H4 (cell line): ENCODE measurements at regions not wholly inside any gene's neighbourhood (a gene's known extent, or its start where the extent isn't known, plus 50 kb on each side); places are given as distances from the start of the nearest gene placed in this dataset.

Source experiments
- DNase-seq: peaks from one replicate; pipeline ENCODE4 v3.0.0-alpha.2; 2015; ENCODE audit warnings: low spot score

DNA sequence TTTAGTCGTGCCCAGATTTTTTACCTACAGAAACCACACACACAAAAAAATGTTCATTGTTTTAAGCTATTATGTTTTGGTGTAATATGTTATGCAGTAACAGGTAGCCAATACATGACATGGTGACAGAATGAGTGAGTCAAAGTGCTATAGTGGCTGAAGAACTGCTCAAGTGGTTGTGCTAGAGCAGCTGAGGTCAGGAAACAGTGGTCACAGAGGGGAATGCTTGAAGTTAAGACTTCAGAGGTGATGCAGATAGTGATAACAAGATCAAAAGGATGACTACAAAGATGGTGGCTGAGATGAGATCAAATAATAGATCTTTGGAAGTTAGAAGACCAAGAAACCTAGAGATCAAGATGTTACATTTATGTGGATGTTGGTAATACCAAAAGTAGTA, 174.3 kb downstream of the KCNE4 start:
- no peak for DNase-seq

DNA sequence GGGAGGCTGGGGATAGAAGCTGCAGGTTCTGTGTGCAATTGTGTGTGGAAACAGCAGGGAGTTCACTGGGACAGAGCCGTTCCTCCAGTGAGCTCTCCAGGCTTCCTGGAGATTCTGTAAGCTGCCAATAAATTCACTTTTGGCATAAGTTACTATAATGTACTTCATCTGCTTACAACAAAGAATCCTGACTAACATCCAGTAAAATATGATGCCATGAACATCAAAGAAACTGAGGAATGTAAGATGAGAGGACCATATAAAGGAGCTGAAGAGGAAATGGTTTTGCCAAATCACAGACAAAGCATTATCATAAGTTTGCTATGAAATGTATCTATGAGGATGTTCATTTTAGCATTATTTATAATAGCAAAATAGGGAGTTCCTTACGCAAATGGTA, 175.3 kb downstream of the KCNE4 start:
- DNase-seq, result no peak

DNA sequence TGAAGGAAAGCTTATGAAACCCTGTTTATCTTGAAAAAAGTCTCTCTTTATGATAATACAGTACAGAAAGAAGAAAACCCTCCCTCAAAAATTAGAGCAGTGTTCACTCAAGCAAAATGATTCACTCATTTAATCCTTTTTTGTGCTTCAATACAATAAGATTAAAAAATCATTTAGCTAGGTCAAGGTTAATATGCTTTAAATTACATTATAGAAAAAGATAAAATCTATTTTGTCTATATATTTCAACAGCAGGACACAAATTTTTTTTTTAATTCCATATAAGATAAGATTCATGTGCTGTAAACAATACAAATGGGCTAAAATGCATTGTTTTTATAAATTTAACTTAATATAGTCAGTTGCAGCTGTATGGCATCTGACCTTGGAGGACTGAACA, 176.9 kb downstream of the KCNE4 start:
- DNase-seq, result no peak

DNA sequence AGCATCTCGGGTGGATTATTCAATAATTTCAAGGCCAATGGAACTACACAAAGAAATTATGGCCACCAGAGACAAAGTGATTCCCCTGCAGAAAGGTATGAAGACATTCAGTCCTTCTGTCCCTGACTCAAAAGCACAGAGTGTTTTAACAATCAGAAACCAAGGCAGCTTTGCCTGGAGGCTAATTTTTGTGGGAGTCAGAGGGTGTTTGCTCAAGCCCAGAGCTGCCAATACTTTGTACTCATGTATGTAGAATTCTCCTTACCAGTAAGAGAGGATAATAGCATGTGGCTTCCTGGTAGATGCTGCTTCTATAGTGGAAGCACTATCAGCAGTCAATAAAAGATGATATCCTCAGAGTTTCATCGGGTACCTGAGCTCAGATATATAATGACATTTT, 178.4 kb downstream of the KCNE4 start:
- no peak for DNase-seq

DNA sequence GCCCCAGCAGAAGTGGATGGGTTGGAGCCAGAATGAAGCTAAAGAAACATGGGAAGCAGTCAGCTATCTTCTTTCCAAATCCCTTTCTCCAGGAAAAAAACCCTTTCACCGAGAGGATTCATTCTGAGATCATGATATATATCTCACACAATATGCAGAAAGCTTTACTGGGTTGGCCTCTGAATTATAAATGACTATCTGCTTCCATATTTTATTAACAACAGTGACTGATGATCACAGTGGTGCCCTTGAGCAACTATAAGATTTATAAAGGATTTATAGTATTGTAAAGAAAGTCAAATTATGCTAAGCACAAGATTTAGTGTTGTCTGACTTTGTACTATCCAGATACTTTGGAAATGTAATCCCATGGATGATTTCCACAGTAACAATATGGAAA, 180.3 kb downstream of the KCNE4 start:
- DNase-seq, result no peak

DNA sequence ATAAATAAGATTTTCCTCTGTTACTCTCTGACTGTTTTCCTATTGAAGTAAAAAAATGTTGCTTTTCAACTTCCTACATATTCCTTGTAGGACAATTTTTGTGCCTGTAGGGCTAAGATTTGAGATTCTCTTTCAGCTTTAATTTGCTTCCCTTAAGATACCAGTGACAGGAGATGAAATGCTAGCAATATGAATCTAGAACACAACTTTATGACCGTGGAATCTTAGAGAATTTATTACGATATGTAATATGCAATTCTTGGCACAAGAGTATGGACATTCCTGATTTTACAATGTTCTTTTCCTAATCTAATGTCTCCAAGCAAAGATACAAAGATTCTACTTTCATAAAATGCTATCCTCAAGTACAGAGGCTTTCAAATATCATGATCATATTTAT, 180.9 kb downstream of the KCNE4 start:
- DNase-seq, result no peak

DNA sequence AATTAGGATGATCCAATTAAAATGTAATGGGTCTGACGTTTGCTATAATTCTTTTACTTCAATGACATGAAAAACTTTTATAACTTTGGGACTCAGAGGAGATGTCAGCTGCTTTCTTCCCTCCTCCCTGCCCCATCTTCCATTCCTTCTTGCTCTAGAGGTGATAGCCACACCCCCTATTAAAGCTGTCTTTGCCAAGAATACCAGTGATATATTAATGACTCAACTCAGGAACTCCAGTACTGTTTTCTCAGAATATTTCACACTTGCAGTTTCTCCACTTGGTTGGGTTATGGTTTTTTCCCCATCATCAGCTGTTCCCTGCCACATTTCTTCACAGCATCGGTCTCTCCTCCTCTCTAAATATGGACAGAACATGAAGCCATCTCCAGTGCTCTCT, 184.0 kb downstream of the KCNE4 start:
- no peak for DNase-seq

DNA sequence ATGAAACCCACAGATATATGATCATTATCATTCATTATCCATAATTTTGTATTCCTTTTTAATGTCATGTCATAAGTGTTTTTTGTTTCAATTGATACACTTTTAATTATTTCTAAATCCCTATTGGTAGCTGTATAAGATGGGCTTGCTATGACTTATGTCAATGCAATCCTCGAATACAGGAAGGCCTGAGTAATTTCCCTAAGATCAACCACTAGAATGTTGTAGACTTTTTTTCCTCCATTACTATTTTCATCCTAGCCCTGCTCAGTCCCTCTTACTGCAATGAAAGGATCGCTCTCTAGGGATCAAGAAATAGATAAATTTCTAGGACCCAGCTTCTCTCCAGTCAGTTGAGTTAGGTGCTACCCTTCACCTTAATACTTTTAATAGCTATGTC, 186.3 kb downstream of the KCNE4 start:
- DNase-seq, result no peak

DNA sequence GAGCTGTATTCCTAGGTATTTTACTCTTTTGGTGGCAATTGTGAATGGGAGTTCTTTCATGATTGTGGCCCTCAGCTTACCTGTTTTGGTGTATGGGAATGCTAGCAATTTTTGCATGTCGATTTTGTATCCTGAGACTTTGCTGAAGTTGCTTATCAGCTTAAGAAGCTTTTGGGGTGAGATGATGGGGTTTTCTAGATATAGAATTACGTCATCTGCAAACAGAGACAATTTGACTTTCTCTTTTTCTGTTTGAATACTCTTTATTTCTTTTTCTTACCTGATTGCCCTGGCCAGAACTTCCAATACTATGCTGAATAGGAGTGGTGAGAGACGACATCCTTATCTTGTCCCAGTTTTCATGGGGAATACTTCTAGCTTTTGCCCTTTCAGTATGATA, 191.2 kb downstream of the KCNE4 start:
- no peak for DNase-seq

DNA sequence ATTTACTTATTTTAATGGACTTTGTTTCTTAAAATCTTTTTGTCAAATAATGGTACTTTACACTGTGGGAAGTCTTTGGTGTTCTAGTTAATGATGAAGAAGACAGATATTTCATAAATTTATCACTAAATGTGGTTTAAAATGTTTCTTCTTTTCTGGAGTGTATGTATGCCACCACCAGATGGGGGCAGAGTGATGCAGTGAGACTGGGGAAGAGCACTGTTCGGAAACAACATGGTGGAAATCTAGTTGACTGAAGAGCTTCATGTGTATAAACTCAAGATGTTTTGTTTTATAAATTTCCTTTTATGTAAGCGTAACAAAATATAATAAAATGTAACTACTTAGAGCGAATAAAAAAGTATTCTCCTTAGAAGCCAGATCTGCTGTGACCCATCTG, 195.1 kb downstream of the KCNE4 start:
- peak; percentile 46 for DNase-seq

DNA sequence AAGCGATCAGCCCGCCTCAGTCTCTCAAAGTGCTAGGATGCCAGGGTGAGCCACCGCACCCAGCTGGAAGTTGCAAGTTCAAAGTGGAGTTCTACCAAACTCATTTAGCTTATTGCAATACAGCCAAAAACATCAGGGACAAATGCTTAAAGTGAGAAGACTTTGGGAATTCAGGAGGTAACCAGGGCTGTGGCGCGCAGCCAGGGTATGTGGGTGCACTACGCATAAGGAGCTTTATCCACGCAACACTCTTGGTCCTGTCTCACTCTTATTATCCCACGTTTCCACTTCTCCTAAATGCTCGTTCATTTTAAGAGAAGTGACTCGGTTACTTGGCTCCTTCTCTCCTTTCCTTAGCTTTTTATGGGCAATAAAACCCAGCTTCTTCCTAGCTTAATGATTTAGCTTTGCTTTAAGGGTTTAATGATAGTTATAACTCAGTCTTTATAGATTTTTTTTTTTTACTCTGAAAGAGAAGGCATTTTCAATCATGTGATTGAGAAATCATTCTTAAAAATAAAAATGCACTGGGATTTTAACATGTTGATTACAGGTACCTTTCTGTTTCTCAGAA, 199.8 kb downstream of the KCNE4 start:
- DNase-seq, result no peak

DNA sequence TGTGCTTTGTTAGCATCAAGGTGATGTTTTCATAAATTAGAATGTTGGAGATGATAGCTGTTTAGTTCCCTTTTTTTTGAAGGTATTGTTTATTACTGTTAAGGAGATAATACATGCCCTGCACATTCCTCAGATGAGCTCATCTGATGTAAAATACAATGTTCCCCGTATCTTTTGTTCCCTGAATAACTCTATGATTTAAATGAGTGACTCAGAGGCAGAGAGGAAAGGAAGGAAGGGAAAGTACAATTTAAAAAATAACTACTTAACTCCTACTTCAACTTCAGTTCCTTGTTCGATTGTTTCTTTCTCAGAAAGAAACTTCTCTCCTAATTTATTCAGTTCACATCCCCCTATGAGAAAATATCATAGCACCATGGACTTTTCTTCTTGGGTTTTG, 208.7 kb downstream of the KCNE4 start:
- DNase-seq, result no peak

DNA sequence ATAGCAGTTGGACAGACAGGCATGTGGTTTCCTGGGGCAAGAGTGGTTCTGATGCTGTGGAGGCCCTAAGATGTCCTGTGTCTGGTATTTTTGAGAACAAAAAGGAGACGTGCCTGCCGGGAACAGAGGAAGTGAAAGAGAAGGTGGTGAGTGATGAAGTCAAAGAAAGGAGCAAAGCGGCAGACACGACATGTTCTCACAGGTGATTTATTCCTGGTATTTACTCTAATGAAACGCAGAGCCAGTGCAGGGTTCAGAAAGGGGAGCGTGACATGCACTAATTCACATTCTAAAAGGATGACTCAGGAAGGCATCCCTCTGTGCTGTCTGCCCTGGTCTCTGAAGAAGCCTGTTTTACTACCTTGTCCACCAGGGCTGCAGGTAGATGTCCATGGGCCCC, 211.0 kb downstream of the KCNE4 start:
- DNase-seq, result no peak

DNA sequence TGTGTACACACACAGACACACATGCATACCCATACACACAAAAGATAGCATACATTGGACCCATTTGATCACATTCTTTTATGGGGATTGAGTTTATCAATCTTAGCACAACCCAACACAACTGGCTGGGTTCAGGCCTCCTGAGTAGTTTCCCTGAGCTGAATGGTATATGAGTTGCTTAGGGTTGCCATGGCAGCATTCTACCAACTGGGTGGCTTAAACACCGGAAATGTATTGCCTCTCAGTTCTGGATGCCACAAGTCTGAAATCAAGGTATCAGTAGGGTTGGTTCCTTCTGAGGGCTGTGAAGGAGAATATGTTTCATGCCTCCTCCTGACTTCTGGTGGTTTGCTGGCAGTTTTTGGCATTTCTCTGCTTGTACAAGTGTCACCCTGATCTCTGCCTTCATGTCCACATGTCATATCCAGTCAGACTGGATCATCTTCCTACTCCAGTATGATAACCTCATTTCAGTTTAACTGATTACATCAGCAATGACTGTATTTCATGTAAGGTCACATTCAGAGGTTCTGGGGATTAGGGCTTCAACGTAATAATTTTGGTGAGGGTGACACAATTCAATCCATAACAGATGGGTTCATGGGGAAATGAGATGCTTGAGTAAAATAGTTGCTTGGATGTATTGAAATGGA, 212.7 kb downstream of the KCNE4 start:
- no peak for DNase-seq

DNA sequence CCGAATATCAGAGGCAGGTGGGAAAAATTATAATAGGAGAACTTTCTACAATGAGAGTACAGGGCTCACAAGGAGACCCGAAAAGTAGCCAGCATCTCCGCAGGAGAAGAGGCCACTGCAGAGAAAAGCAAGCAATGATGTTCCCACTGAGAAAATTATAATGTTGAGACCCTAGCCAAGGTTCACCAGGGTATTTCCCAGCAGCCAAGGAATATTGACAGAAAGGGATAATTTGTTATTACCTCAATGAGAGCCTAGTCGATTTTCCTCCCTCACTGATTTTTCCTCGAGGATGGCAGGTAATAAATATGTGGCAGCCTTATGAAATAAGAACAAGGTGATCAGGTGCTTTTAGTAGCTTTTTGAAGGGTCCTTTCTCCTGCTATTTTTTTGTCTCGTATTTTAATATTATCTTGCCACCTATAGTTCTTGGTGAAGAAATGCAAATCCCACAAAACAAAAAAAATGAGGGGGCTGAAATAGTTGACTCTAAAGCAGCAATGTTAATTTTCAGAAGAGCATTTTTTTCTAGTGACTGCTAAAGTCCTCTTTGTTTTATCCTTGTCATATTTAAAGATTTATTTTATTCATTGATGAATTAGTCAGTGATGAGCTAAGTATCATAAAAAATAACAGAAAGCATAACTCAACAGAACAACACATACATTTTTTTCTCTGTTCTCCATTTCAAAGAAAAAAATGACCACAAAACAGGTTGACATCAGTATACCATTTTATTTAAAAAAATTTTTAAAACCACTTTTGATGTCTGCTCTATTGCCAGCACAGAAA, 215.4 kb downstream of the KCNE4 start:
- DNase-seq, result no peak

DNA sequence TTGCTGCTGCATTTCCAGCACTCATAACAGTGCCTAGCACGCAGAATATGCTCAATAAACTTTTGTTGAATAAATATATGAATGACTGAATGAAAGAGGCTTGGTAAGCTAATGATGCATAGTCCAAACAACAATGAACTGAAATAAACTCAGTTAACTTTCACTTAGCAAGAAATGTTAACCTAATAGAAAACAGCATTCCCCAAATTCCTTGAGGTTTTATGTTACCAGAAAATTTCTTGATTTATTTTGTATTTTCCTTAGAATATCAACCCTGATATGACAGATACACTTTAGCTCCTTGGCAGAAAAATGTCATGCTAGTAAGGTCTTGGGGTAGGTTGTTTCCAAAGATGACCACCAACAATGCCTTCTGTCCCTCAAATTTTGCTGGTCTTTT, 217.4 kb downstream of the KCNE4 start:
- no peak for DNase-seq

DNA sequence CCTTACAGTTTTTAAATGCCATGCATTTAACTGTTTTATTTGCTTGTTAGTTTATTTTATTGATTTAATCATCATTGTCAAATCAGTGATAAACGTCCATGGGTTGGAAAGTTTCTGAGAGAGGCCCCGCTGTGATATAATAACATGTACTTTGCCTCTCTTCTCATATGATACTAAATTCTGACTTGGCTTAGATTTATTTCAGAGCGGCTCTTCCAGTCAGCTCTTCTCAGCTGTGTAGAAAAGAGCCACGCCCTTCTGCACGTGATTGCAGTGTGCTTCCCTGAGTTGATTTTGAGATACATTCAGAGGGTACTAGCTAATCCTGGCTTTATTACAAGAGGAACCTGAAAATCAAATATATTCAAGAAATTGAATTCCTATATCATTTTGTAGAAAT, 218.6 kb downstream of the KCNE4 start:
- no peak for DNase-seq

DNA sequence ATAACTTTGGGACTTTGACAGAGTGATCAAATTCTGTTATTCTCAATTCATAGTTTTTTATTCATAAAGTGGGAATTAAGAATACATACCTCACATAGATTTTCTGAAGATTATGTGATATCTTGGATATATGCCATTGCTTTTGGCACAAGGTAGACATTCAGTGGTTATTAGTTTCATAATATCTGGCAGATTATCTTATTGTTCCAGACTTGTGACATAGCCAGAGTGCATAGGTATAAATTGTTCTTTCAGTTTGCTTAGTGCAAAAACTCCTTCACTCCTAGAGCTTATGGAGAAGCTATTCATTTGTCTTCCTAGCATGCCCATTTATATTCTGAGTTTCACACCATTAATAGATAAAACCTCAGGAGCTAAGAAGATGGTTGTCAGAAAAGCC, 222.0 kb downstream of the KCNE4 start:
- DNase-seq, result no peak

DNA sequence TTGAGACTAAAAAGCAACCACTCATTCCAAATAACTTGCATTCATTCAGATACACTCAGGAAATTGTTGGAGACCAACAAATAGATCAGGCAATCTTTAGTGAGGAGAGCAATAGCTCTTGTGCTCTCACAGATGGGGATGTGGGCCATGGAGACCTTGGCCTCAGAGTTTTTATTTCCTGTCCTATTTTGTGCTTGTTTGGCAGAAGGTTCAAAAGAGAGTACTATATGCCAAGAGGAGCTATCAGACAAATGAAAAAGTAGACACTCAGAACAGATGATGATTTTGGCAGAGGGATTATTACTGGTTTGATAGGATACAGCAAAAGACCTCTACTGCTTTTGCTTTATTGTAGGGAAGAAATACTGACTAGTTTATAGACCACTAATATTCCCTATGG, 230.2 kb downstream of the KCNE4 start:
- DNase-seq, result no peak

DNA sequence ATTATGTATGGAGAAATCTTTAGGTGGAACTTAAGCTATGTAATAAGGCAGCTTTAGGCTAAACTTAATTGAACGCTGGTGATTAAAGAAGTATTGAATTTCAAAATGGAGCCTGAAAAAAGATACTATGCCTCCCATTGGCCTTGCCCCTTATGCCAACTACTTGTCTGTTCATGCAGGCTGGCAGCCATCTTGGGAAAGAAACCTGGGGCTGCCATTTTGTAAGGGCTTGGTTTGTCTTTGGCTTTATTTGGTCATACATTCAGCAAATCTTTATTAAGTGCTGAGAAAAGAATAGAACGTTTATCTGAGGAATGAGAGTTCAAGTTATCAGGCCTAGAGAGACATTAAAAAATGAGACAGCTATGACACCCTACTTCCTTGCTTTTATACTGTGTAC, 231.3 kb downstream of the KCNE4 start:
- no peak for DNase-seq

DNA sequence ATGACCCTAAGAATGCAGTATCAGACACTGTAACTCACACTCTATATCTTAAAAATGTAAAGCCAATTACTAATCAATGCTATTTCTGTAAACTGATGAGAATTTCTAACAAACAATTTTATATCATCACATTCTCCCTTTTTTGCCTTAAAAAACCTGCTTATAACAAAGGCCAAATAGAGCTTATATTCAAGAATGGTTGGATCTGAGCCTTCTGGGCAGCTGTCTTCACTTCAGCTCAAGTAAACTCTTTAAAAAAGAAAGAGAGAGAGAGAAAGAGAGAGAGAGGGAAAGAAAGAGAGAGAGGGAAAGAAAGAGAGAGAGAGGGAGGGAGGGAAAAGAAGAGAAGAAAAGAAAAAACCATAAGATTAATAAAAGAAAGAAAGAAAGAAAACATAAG, 231.8 kb downstream of the KCNE4 start:
- no peak for DNase-seq

DNA sequence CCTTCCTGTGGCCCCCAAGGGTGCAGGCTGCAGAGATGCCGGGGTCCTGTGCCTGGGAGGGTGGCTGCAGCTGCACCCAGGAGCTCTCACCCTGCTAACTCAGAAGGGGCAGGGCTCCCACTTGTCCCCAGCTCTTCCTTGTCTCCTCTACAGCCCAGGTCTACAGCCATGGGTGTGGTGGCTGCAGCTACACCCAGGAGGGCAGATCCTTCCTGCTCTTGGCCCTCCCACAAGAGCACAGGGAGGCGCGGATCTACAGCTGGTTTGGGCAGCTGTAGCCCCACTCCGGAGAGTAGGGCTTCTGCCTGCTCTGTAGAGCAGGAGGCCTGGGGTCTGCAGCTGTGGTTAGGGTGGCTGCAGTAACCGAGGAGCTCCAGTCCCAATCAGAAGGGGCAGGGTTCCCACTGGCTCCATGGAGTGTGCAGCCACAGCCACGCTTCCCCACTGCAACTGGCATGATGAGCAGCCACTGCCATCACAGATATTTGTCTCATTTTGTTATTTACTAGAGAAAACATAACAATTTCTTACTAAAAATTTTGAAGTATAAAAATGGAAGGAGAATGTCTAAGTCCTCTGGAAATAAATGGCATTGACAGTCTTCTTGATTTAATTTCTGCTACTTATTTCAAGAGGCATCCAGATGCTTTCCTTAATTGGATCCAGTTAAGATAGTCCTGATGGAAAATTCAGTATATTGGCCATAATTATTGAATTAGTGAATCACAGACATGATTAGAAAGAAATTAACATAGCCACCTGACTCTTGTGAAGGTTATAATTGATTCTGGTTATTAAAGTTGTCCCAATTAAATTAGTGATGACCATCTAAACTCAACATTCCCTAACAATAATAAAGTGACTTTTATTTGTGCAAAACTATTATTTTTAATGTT, 233.6 kb downstream of the KCNE4 start:
- no peak for DNase-seq
